K562 (cell line): ENCODE measurements at regions not wholly inside any gene's neighbourhood (a gene's known extent, or its start where the extent isn't known, plus 50 kb on each side); places are given as distances from the start of the nearest gene placed in this dataset.

Experiments used
- ATAC-seq: fragments of 200-7000 bp; cut with Tn5 transposase; 3 replicates; pipeline ENCODE4 v1.9.1; 2020; ENCODE audit warnings: moderate library complexity
- BruUV-seq: library from RNA; stranded (reverse); fragments of 400-500 nt; replicated peaks from 2 replicates; lab custom pipeline; 2021; lab: Mats Ljungman, UMichigan
- CTCF ChIA-PET: fragments of 300-600 bp; formaldehyde crosslinking; extraction: SDS; loops from one replicate; lab custom pipeline; 2021; ENCODE audit warnings: low intra/inter-chr PET ratio; lab: Yijun Ruan, JAX
- POLR2A ChIA-PET: fragments of 300-600, 350-650 bp; sonication (Branson Sonifier 250); formaldehyde crosslinking; extraction: SDS; loops from one replicate; lab custom pipeline; 2021; ENCODE audit warnings: antibody characterized with exemption, inconsistent platforms; lab: Yijun Ruan, JAX
- DNase-seq, 4 experiments: peaks; one replicate each; pipeline versions ENCODE4 v3.0.0 to v3.0.0-alpha.2; 2011 to 2018; ENCODE audit warnings: low spot score in 3 of 4, mixed read lengths in 3 of 4; ENCODE audit errors: extremely low read depth in 1 of 4
- FAIRE-seq: peaks from 2 replicates; lab custom pipeline; 2011; peaks lifted over from hg19 to GRCh38; lab: Jason Lieb, UNC
- H2AFZ ChIP-seq: 2 replicates; pipeline ENCODE4 v1.6.0; 2011; ENCODE audit warnings: low read depth, low read length, control low read depth, inconsistent platforms
- H3K27ac ChIP-seq: fragments of 200-600 bp; 3 replicates; pipeline ENCODE4 v1.8.0; 2011; ENCODE audit warnings: low read depth, mild to moderate bottlenecking, control low read depth, inconsistent platforms, low read length, moderate library complexity, mixed read lengths; ENCODE audit errors: extremely low read depth
- H3K27me3 ChIP-seq, 2 experiments: fragments of 300-600 bp in 1 of 2; 2 replicates in 1 of 2; 3 replicates in 1 of 2; pipeline versions ENCODE4 v1.6.0 to v1.8.0; 2011; ENCODE audit warnings: inconsistent platforms in 2 of 2, low read length in 2 of 2, mild to moderate bottlenecking in 1 of 2, mixed read lengths in 1 of 2, moderate library complexity in 1 of 2; ENCODE audit not compliant: control insufficient read depth in 2 of 2, insufficient read depth in 2 of 2
- H3K36me3 ChIP-seq: fragments of 300-600 bp; 3 replicates; pipeline ENCODE4 v1.8.0; 2011; ENCODE audit warnings: mild to moderate bottlenecking, low read length, inconsistent platforms; ENCODE audit not compliant: control insufficient read depth, insufficient read depth
- H3K4me1 ChIP-seq, 2 experiments: fragments of 200-600 bp in 1 of 2; replicated peaks in 1 of 2; 2 replicates in 1 of 2; 3 replicates in 1 of 2; pipeline versions ENCODE4 v1.5.1 to v1.8.0; 2011; ENCODE audit warnings: inconsistent platforms in 2 of 2, low read length in 2 of 2, mild to moderate bottlenecking in 1 of 2, mixed read lengths in 1 of 2, moderate library complexity in 1 of 2; ENCODE audit not compliant: control insufficient read depth in 2 of 2, insufficient read depth in 2 of 2
- H3K4me2 ChIP-seq: 2 replicates; pipeline ENCODE4 v1.6.1; 2011; ENCODE audit warnings: low read length, control low read depth, inconsistent platforms, mixed read lengths; ENCODE audit not compliant: insufficient read depth
- H3K4me3 ChIP-seq: fragments of 200-600 bp; sonication (generic), shearing (Covaris generic); 2 replicates; pipeline ENCODE4 v1.5.1; 2016; ENCODE audit warnings: control low read depth, inconsistent platforms
- H3K79me2 ChIP-seq: fragments of 200-600 bp; 3 replicates; pipeline ENCODE4 v1.8.0; 2011; ENCODE audit warnings: low read length, inconsistent platforms; ENCODE audit not compliant: control insufficient read depth, insufficient read depth
- H3K9ac ChIP-seq, 2 experiments: 2 replicates each; pipeline versions ENCODE4 v1.6.0 to v1.6.1; 2011; ENCODE audit warnings: low read depth in 2 of 2, low read length in 2 of 2, control low read depth in 1 of 2, inconsistent platforms in 1 of 2, mild to moderate bottlenecking in 1 of 2, mixed read lengths in 1 of 2; ENCODE audit not compliant: insufficient read depth in 1 of 2
- H3K9me1 ChIP-seq: one replicate; pipeline ENCODE4 v1.6.0; 2011; ENCODE audit warnings: inconsistent platforms, mild to moderate bottlenecking, low read length, moderate library complexity; ENCODE audit not compliant: control insufficient read depth, insufficient read depth
- H3K9me3 ChIP-seq: replicated peaks from 2 replicates; pipeline ENCODE4 v1.5.1; 2011; ENCODE audit warnings: low read depth, low read length, inconsistent platforms; ENCODE audit not compliant: control insufficient read depth, insufficient read depth
- H4K20me1 ChIP-seq: replicated peaks from 2 replicates; pipeline ENCODE4 v1.6.1; 2011; ENCODE audit warnings: low read length, inconsistent platforms, mixed read lengths; ENCODE audit not compliant: control insufficient read depth, insufficient read depth
- ATF3 ChIP-seq, 2 experiments: fragments of 450-650 bp in 1 of 2; sonication (generic) in 1 of 2; formaldehyde crosslinking in 1 of 2; IDR thresholded peaks in 1 of 2; conservative IDR thresholded peaks in 1 of 2; 2 replicates each; pipeline versions ENCODE4 v1.6.1 to v1.8.1; 2016 to 2023; ENCODE audit warnings: mild to moderate bottlenecking in 2 of 2, moderate library complexity in 2 of 2, inconsistent platforms in 1 of 2, missing genetic modification reagents in 1 of 2
- HEY1 ChIP-seq: fragments of 250-450 bp; sonication (Bioruptor Pico); IDR thresholded peaks from 2 replicates; pipeline ENCODE4 v1.5.0; 2020; ENCODE audit warnings: mild to moderate bottlenecking, moderate library complexity, borderline replicate concordance
- NR1H2 ChIP-seq: sonication (generic); formaldehyde crosslinking; IDR thresholded peaks from 2 replicates; pipeline ENCODE4 v1.4.0; 2020; ENCODE audit warnings: mild to moderate bottlenecking, missing genetic modification reagents
- PTTG1 ChIP-seq: fragments of 450-650 bp; IDR thresholded peaks from 2 replicates; pipeline ENCODE4 v1.6.1; 2016; ENCODE audit warnings: low read depth, mild to moderate bottlenecking, missing genetic modification characterization, missing compliant biosample characterization
- RCOR1 ChIP-seq, 2 experiments: IDR thresholded peaks; 2 replicates each; pipeline ENCODE4 v1.6.1; 2012; ENCODE audit warnings: low read depth in 2 of 2, low read length in 2 of 2, borderline replicate concordance in 1 of 2, improper control_type of control experiment in 1 of 2
- ZEB2 ChIP-seq: fragments of 450-650 bp; IDR thresholded peaks from 2 replicates; pipeline ENCODE4 v1.6.1; 2016
- ZNF79 ChIP-seq: fragments of 250-450 bp; sonication (Bioruptor Pico); IDR thresholded peaks from 2 replicates; pipeline ENCODE4 v1.4.0; 2020; ENCODE audit warnings: low read depth, mild to moderate bottlenecking, moderate library complexity
- WGBS: fragments of 100-300 bp; shearing (Covaris generic); methylation state at CpG from one replicate; pipeline ENCODE4 v1.1.6; 2016; ENCODE audit warnings: low coverage, mixed read lengths; ENCODE audit not compliant: insufficient coverage; ENCODE audit errors: missing lambda C conversion rate; 5-methylcytosine and 5-hydroxymethylcytosine counted together
- in situ Hi-C: fragments of 300-500 bp; cut with MboI; formaldehyde crosslinking; loops from 4 replicates; pipeline ENCODE4 v1.15.0; 2018; ENCODE audit warnings: inconsistent platforms, mixed read lengths
- intact Hi-C: fragments of 100-400 bp; cut with micrococcal nuclease; formaldehyde crosslinking; loops from 2 replicates; pipeline ENCODE4 v1.14.2; 2022
- TF ChIP-seq, protein P1 (sequence below), 2 experiments: fragments of 450-650 bp; conservative IDR thresholded peaks; 2 replicates each; pipeline ENCODE4 v1.6.1; 2017; ENCODE audit warnings: mild to moderate bottlenecking in 2 of 2, moderate library complexity in 2 of 2

- no peaks in the 10 kb centered on the region for H4K20me1 ChIP-seq
- no peaks in the 10 kb centered on the region for H3K27me3 ChIP-seq
- no peaks in the 10 kb centered on the region for H3K9me3 ChIP-seq
- H3K36me3 ChIP-seq, result no peaks in the 10 kb centered on the region
- in situ Hi-C loops (no loop called here), intact Hi-C loops (no loop called here)
- CTCF ChIA-PET, result no interaction called here
- POLR2A ChIA-PET, result interaction anchor here (0.8 kb wide), 1 partner anchor 1733 kb away, joined by 3 read pairs; no protein-coding TSS in a partner anchor
- H3K79me2 ChIP-seq, result no peaks in the 10 kb centered on the region
- H3K4me2 ChIP-seq, result no peak overlapping the region
- TF ChIP-seq ATF3 (IDR thresholded peaks at IDR 0.05), result no peak
- no peak for TF ChIP-seq ATF3 (CRISPR knock-in tag; conservative IDR thresholded peaks at IDR 0.05)
- no peak for TF ChIP-seq NR1H2
- no peak for TF ChIP-seq PTTG1 (tag)
- TF ChIP-seq ZEB2, result no peak
- TF ChIP-seq ZNF79 (CRISPR knock-in tag), result no peak
- no peak for TF ChIP-seq HEY1 (CRISPR knock-in tag)
- TF ChIP-seq, protein P1, sequence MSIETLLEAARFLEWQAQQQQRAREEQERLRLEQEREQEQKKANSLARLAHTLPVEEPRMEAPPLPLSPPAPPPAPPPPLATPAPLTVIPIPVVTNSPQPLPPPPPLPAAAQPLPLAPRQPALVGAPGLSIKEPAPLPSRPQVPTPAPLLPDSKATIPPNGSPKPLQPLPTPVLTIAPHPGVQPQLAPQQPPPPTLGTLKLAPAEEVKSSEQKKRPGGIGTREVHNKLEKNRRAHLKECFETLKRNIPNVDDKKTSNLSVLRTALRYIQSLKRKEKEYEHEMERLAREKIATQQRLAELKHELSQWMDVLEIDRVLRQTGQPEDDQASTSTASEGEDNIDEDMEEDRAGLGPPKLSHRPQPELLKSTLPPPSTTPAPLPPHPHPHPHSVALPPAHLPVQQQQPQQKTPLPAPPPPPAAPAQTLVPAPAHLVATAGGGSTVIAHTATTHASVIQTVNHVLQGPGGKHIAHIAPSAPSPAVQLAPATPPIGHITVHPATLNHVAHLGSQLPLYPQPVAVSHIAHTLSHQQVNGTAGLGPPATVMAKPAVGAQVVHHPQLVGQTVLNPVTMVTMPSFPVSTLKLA (conservative IDR thresholded peaks at IDR 0.05), result no peak
- TF ChIP-seq RCOR1 (IDR thresholded peaks at IDR 0.05; ENCODE audit: borderline replicate concordance in 1 of 2, low read depth in 2 of 2, low read length in 2 of 2), result no peak
- no peak for DNase-seq
- H3K4me3 ChIP-seq, result no peak overlapping the region
- H3K9me1 ChIP-seq, result no peaks in the 10 kb centered on the region
- BruUV-seq, result no TSS peak
- no peak overlapping the region for H3K27ac ChIP-seq
- no peak overlapping the region for H2AFZ ChIP-seq
- ATAC-seq, result no peak
- no peak overlapping the region for H3K9ac ChIP-seq
- no peaks in the 10 kb centered on the region for H3K4me1 ChIP-seq
- no peak for FAIRE-seq
- 0% methylated on average over 2 of the region's 2 CpGs for whole genome bisulfite sequencing
These were observed 90.3 kb upstream of the CTTNBP2 start for GRCh38 chr7:117963264-117964197.
